H1 (cell line): ENCODE measurements at regions not wholly inside any gene's neighbourhood (a gene's known extent, or its start where the extent isn't known, plus 50 kb on each side); places are given as distances from the start of the nearest gene placed in this dataset.

ENCODE experiments used
- CTCF ChIA-PET: fragments of 300-600 bp; sonication (Branson Sonifier 250); formaldehyde crosslinking; loops from one replicate; lab custom pipeline; 2021; ENCODE audit not compliant: partially characterized antibody; lab: Charles Lee
- POLR2A ChIA-PET: fragments of 300-600 bp; sonication (Branson Sonifier 250); formaldehyde crosslinking; loops from one replicate; lab custom pipeline; 2021; ENCODE audit warnings: inconsistent platforms; ENCODE audit not compliant: partially characterized antibody; lab: Charles Lee
- DNase-seq, 2 experiments: peaks; one replicate each; pipeline versions ENCODE4 v3.0.0 to v3.0.0-alpha.2; 2010 to 2022; ENCODE audit warnings: low spot score in 2 of 2, low read depth in 1 of 2, mixed read lengths in 1 of 2
- FAIRE-seq: peaks from 2 replicates; lab custom pipeline; 2011; peaks lifted over from hg19 to GRCh38; lab: Jason Lieb, UNC
- H2AFZ ChIP-seq: 2 replicates; pipeline ENCODE4 v1.8.1; 2012; ENCODE audit warnings: low read length, inconsistent platforms
- H2AK5ac ChIP-seq: 2 replicates; pipeline ENCODE4 v1.6.1; 2013; ENCODE audit warnings: low read depth, low read length
- H2BK120ac ChIP-seq: replicated peaks from 2 replicates; pipeline ENCODE3; 2013; ENCODE audit warnings: low read depth, low read length, inconsistent platforms
- H2BK12ac ChIP-seq: 2 replicates; pipeline ENCODE4 v1.6.1; 2013; ENCODE audit warnings: low read depth, low read length
- H2BK15ac ChIP-seq: 2 replicates; pipeline ENCODE4 v1.6.1; 2013; ENCODE audit warnings: low read length
- H2BK20ac ChIP-seq: 2 replicates; pipeline ENCODE4 v1.6.1; 2013; ENCODE audit warnings: low read length
- H2BK5ac ChIP-seq: 2 replicates; pipeline ENCODE4 v1.6.1; 2013; ENCODE audit warnings: low read depth, low read length
- H3K14ac ChIP-seq: 2 replicates; pipeline ENCODE4 v1.6.1; 2013; ENCODE audit warnings: inconsistent platforms; ENCODE audit not compliant: insufficient read length
- H3K18ac ChIP-seq: 2 replicates; pipeline ENCODE4 v1.6.1; 2013; ENCODE audit warnings: low read length; ENCODE audit errors: extremely low read depth
- H3K23ac ChIP-seq: 2 replicates; pipeline ENCODE4 v1.6.1; 2013; ENCODE audit warnings: inconsistent platforms; ENCODE audit not compliant: insufficient read length
- H3K23me2 ChIP-seq: 2 replicates; pipeline ENCODE4 v1.6.1; 2013; ENCODE audit warnings: low read depth, low read length
- H3K27ac ChIP-seq: 2 replicates; pipeline ENCODE4 v1.6.1; 2011; ENCODE audit warnings: low read depth, low read length, inconsistent platforms
- H3K27me3 ChIP-seq, 4 experiments: replicated peaks in 1 of 4; 1 replicate in 1 of 4; 2 replicates in 3 of 4; pipeline versions ENCODE4 v1.6.1 to v1.8.1; 2011 to 2013; ENCODE audit warnings: low read length in 3 of 4, mild to moderate bottlenecking in 3 of 4, inconsistent platforms in 2 of 4, mixed read lengths in 2 of 4, moderate library complexity in 1 of 4; ENCODE audit not compliant: control insufficient read depth in 3 of 4, insufficient read depth in 3 of 4; ENCODE audit errors: extremely low read depth in 1 of 4
- H3K36me3 ChIP-seq, 4 experiments: 2 replicates each; pipeline versions ENCODE4 v1.6.1 to v1.8.1; 2011 to 2013; ENCODE audit warnings: mild to moderate bottlenecking in 4 of 4, low read length in 3 of 4, moderate library complexity in 2 of 4, control low read depth in 1 of 4, inconsistent platforms in 1 of 4; ENCODE audit not compliant: insufficient read depth in 4 of 4, control insufficient read depth in 2 of 4
- H3K4ac ChIP-seq: replicated peaks from 2 replicates; pipeline ENCODE3; 2013; ENCODE audit warnings: low read length, low read depth, mixed read lengths, inconsistent platforms; ENCODE audit not compliant: insufficient read length
- H3K4me1 ChIP-seq, 4 experiments: replicated peaks in 1 of 4; 1 replicate in 1 of 4; 2 replicates in 3 of 4; pipeline versions ENCODE4 v1.6.1 to v1.8.1; 2011 to 2013; ENCODE audit warnings: low read length in 3 of 4, inconsistent platforms in 2 of 4, mixed read lengths in 1 of 4; ENCODE audit not compliant: insufficient read depth in 4 of 4, control insufficient read depth in 3 of 4
- H3K4me2 ChIP-seq, 2 experiments: 2 replicates each; pipeline versions ENCODE4 v1.6.1 to v1.8.1; 2011 to 2013; ENCODE audit warnings: low read depth in 2 of 2, low read length in 2 of 2, control low read depth in 1 of 2, inconsistent platforms in 1 of 2, mild to moderate bottlenecking in 1 of 2; ENCODE audit not compliant: insufficient read depth in 1 of 2
- H3K4me3 ChIP-seq, 4 experiments: fragments of 200-600, 300-600 bp in 1 of 4; sonication (generic), shearing (Covaris generic), sonication (Bioruptor Twin) in 1 of 4; 2 replicates each; pipeline versions ENCODE4 v1.5.1 to v1.8.1; 2011 to 2016; ENCODE audit warnings: low read length in 4 of 4, low read depth in 3 of 4, control low read depth in 2 of 4, inconsistent platforms in 2 of 4, mild to moderate bottlenecking in 2 of 4, mixed read lengths in 1 of 4, moderate library complexity in 1 of 4; ENCODE audit not compliant: insufficient read depth in 2 of 4; ENCODE audit errors: extremely low read depth in 1 of 4
- H3K56ac ChIP-seq: replicated peaks from 2 replicates; pipeline ENCODE3; 2013; ENCODE audit warnings: low read depth, mild to moderate bottlenecking, mixed read lengths, low read length, inconsistent platforms; ENCODE audit not compliant: insufficient read length
- H3K79me1 ChIP-seq: 2 replicates; pipeline ENCODE4 v1.6.1; 2013; ENCODE audit warnings: low read depth, low read length, control low read depth
- H3K79me2 ChIP-seq, 2 experiments: 2 replicates each; pipeline versions ENCODE4 v1.6.1 to v1.8.1; 2012 to 2013; ENCODE audit warnings: low read length in 2 of 2, mild to moderate bottlenecking in 2 of 2, inconsistent platforms in 1 of 2; ENCODE audit not compliant: insufficient read depth in 2 of 2, control insufficient read depth in 1 of 2
- H3K9ac ChIP-seq, 4 experiments: replicated peaks in 1 of 4; 1 replicate in 1 of 4; 2 replicates in 3 of 4; pipeline versions ENCODE4 v1.6.1 to v1.8.1; 2011 to 2013; ENCODE audit warnings: low read depth in 3 of 4, low read length in 3 of 4, control low read depth in 2 of 4, mild to moderate bottlenecking in 2 of 4, moderate library complexity in 2 of 4, inconsistent platforms in 1 of 4; ENCODE audit errors: extremely low read depth in 1 of 4
- H3K9me3 ChIP-seq, 2 experiments: 2 replicates each; pipeline versions ENCODE4 v1.6.1 to v1.8.1; 2012 to 2013; ENCODE audit warnings: mild to moderate bottlenecking in 2 of 2, moderate library complexity in 2 of 2, control low read depth in 1 of 2, inconsistent platforms in 1 of 2, low read depth in 1 of 2, low read length in 1 of 2, mixed read lengths in 1 of 2; ENCODE audit not compliant: insufficient read depth in 2 of 2
- H4K20me1 ChIP-seq, 2 experiments: replicated peaks in 1 of 2; 2 replicates each; pipeline versions ENCODE3 to v1.8.1; 2011 to 2013; ENCODE audit warnings: inconsistent platforms in 2 of 2, low read length in 2 of 2, mild to moderate bottlenecking in 1 of 2; ENCODE audit not compliant: insufficient read depth in 2 of 2, control insufficient read depth in 1 of 2
- H4K5ac ChIP-seq: 2 replicates; pipeline ENCODE4 v1.6.1; 2013; ENCODE audit warnings: low read length, low read depth, mixed read lengths, inconsistent platforms; ENCODE audit not compliant: insufficient read length
- H4K8ac ChIP-seq: 2 replicates; pipeline ENCODE4 v1.8.0; 2013; ENCODE audit warnings: mild to moderate bottlenecking, moderate library complexity, low read length, inconsistent platforms; ENCODE audit not compliant: insufficient read depth; ENCODE audit errors: extremely low read depth
- H4K91ac ChIP-seq: replicated peaks from 2 replicates; pipeline ENCODE3; 2013; ENCODE audit warnings: low read length, mixed read lengths, inconsistent platforms; ENCODE audit not compliant: insufficient read length
- BRCA1 ChIP-seq: IDR thresholded peaks from 2 replicates; pipeline ENCODE4 v1.6.1; 2012; ENCODE audit warnings: low read depth, low read length, improper control_type of control experiment
- CEBPB ChIP-seq: IDR thresholded peaks from 2 replicates; pipeline ENCODE4 v1.6.1; 2012; ENCODE audit warnings: low read depth, low read length
- E2F6 ChIP-seq: IDR thresholded peaks from 2 replicates; pipeline ENCODE4 v1.6.1; 2012; ENCODE audit warnings: inconsistent platforms
- RFX5 ChIP-seq: IDR thresholded peaks from 2 replicates; pipeline ENCODE4 v1.6.1; 2011; ENCODE audit warnings: low read depth, low read length, improper control_type of control experiment, borderline replicate concordance
- RNF2 ChIP-seq: fragments of 200-900, 300-1000 bp; sonication (generic); IDR thresholded peaks from 2 replicates; pipeline ENCODE4 v1.7.1; 2016; ENCODE audit warnings: borderline replicate concordance, low read depth, mild to moderate bottlenecking, antibody characterized with exemption, low read length; ENCODE audit not compliant: poor library complexity, severe bottlenecking; ENCODE audit errors: missing control alignments
- WGBS, 2 experiments: shearing (Covaris generic) in 1 of 2; methylation state at CpG; one replicate each; pipeline versions ENCODE4 v1.1.6 to v1.1.7; 2013 to 2015; ENCODE audit warnings: low lambda C conversion rate in 2 of 2, mixed read lengths in 2 of 2, inconsistent platforms in 1 of 2, low coverage in 1 of 2, missing lambda C conversion rate in 1 of 2; ENCODE audit not compliant: insufficient replicate concordance in 2 of 2, insufficient coverage in 1 of 2, insufficient read length in 1 of 2; ENCODE audit errors: extremely low coverage in 1 of 2, missing lambda C conversion rate in 1 of 2; 5-methylcytosine and 5-hydroxymethylcytosine counted together

- Histone ChIP-seq H3K9ac (no peak overlapping the region), H2BK15ac (no peak overlapping the region), H2BK12ac (no peak overlapping the region), H2AFZ (no peak overlapping the region), H3K4ac (no peak overlapping the region), H3K23me2 (no peaks in the 10 kb centered on the region), H3K23ac (no peak overlapping the region), H3K27me3 (no peaks in the 10 kb centered on the region), H2BK5ac (no peak overlapping the region), H3K4me3 (no peak overlapping the region), H4K8ac (no peak overlapping the region), H4K5ac (no peak overlapping the region), H3K36me3 (no peaks in the 10 kb centered on the region; a peak in 1 of 8 replicates), H3K79me1 (no peaks in the 10 kb centered on the region), H3K4me1 (peaks cover 0 to 5% (median 2%) of the 10 kb centered on the region in 4 experiments; a peak in 3 of 7 replicates), H3K56ac (no peak overlapping the region), H3K9me3 (no peaks in the 10 kb centered on the region), H4K91ac (no peak overlapping the region), H3K27ac (no peak overlapping the region), H3K14ac (no peak overlapping the region), H4K20me1 (no peaks in the 10 kb centered on the region)
- WGBS, 2 experiments: 97% methylated on average over 2 of the region's 2 CpGs; no CpG with 5 or more reads in 1 of the 2 experiments
- no peak for FAIRE-seq
- ChIA-PET POLR2A (interaction anchor here (1.2 kb wide), 1 partner anchor 76 kb away, joined by 3 read pairs; the partner anchor contains the start of gene HDAC9), CTCF (interaction anchor here (0.6 to 2.0 kb wide), 2 partner anchors 9 to 431 kb away, joined by 3 to 6 read pairs; no protein-coding TSS in a partner anchor)
- no peak for DNase-seq
- no peak for TF ChIP-seq BRCA1
- TF ChIP-seq RFX5: no peak
- no peak for TF ChIP-seq RNF2
- TF ChIP-seq CEBPB: no peak
- no peak for TF ChIP-seq E2F6
- TF ChIP-seq, all 59 proteins: peak for 0
- Histone ChIP-seq H2AK5ac (no peak overlapping the region), H2BK20ac (no peak overlapping the region), H3K18ac (no peak overlapping the region), H3K79me2 (no peaks in the 10 kb centered on the region), H2BK120ac (peak overlapping the region; percentile 69), H3K4me2 (no peak overlapping the region)
Observed at GRCh38 chr7:18420108-18420507, 75.4 kb upstream of the HDAC9 start.
